ENCODE measurements at regions not wholly inside any gene's neighbourhood (a gene's known extent, or its start where the extent isn't known, plus 50 kb on each side); places are given as distances from the start of the nearest gene placed in this dataset.

DNA sequence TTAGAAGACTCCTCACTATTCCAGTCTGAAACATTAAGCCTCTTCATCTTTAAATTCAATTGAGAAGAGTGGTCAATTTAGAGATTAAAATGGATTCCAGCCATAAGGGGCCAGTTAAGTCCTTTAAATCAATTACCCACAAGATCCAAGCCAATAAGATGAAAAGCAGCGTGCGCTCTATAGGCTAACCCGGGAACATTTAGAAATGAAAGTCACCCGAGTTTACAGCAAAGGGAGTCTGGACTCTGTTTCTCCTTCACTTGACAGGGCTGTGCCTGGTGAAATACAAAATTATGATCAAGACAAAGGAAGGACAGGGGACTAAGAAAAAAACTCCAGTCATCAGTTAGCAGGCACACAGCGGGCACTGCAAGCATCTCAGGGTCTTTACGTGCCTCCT, 393.7 kb downstream of the QKI start:
- TF ChIP-seq CTCF (optimal IDR thresholded peaks at IDR 0.05 in 1 of 3, IDR thresholded peaks at IDR 0.05 in 1 of 3, conservative IDR thresholded peaks at IDR 0.05 in 1 of 3; ENCODE audit: extremely low read depth in 1 of 3, insufficient read depth in 2 of 3, low read length in 3 of 3) (no peak), EZH2 (IDR thresholded peaks at IDR 0.05; ENCODE audit: low read length) (no peak)

All from keratinocyte (primary cell).